ENCODE measurements at regions not wholly inside any gene's neighbourhood (a gene's known extent, or its start where the extent isn't known, plus 50 kb on each side); places are given as distances from the start of the nearest gene placed in this dataset.

DNA sequence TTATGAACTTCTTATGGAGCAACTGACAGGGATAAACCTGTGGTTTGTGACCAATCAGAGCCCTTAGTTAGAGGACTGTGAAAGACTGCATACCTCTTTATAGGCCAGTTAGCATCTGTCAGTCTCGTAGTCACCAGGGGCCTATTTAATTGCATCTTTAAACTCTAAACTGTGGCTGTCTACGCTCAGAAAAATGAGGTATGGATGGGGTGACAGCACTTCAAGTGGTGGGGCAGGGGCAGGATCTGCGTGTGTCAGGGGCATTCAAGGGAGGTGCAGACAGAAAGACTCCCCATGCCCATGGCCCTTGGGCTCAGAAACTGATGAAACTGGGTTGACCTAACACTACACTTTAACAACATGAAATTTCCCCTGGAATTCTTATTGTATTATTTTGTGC, 132.6 kb upstream of the TBCA start:
- FAIRE-seq (no peak), DNase-seq (ENCODE audit: low read depth, low spot score) (no peak)
- Histone ChIP-seq H3K4me2 (ENCODE audit: control insufficient read depth, extremely low read depth, insufficient read depth, low read depth, low read length) (no peak overlapping the region), H3K4me1 (ENCODE audit: control insufficient read depth, extremely low read depth, insufficient read depth, low read length) (no peaks in the 10 kb centered on the region), H3K4me3 (ENCODE audit: control insufficient read depth in 2 of 3, extremely low read depth in 1 of 3, insufficient read depth in 2 of 3, low read depth in 1 of 3, low read length in 3 of 3) (no peak overlapping the region), H3K9ac (ENCODE audit: control insufficient read depth, extremely low read depth, insufficient read depth, low read length) (no peak overlapping the region), H4K20me1 (ENCODE audit: control insufficient read depth, extremely low read depth, insufficient read depth, low read length) (no peaks in the 10 kb centered on the region), H3K9me1 (ENCODE audit: control insufficient read depth, extremely low read depth, insufficient read depth, low read length) (no peaks in the 10 kb centered on the region), H3K27ac (ENCODE audit: control insufficient read depth, insufficient read depth, low read length) (no peak overlapping the region), H2AFZ (ENCODE audit: control insufficient read depth, low read length) (no peak overlapping the region), H3K27me3 (ENCODE audit: control insufficient read depth, extremely low read depth, insufficient read depth, low read length) (peaks cover 16% of the 10 kb centered on the region), H3K9me3 (ENCODE audit: control insufficient read depth, low read depth, low read length) (no peaks in the 10 kb centered on the region), H3K79me2 (ENCODE audit: control insufficient read depth, insufficient read depth, low read length) (no peaks in the 10 kb centered on the region), H3K36me3 (ENCODE audit: control insufficient read depth in 2 of 2, extremely low read depth in 1 of 2, insufficient read depth in 2 of 2, low read length in 2 of 2) (no peaks in the 10 kb centered on the region)
- TF ChIP-seq, protein P1, sequence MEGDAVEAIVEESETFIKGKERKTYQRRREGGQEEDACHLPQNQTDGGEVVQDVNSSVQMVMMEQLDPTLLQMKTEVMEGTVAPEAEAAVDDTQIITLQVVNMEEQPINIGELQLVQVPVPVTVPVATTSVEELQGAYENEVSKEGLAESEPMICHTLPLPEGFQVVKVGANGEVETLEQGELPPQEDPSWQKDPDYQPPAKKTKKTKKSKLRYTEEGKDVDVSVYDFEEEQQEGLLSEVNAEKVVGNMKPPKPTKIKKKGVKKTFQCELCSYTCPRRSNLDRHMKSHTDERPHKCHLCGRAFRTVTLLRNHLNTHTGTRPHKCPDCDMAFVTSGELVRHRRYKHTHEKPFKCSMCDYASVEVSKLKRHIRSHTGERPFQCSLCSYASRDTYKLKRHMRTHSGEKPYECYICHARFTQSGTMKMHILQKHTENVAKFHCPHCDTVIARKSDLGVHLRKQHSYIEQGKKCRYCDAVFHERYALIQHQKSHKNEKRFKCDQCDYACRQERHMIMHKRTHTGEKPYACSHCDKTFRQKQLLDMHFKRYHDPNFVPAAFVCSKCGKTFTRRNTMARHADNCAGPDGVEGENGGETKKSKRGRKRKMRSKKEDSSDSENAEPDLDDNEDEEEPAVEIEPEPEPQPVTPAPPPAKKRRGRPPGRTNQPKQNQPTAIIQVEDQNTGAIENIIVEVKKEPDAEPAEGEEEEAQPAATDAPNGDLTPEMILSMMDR (optimal IDR thresholded peaks at IDR 0.05 in 1 of 3, IDR thresholded peaks at IDR 0.05 in 1 of 3, conservative IDR thresholded peaks at IDR 0.05 in 1 of 3; ENCODE audit: extremely low read depth in 1 of 3, insufficient read depth in 2 of 3, low read length in 3 of 3), result no peak
- TF ChIP-seq EZH2 (IDR thresholded peaks at IDR 0.05; ENCODE audit: low read length), result no peak
- dilution Hi-C loops (cut with MboI; ENCODE audit: extremely low pct_ligation_motif_present, low sequenced_read_pairs), result no loop called here

DNA sequence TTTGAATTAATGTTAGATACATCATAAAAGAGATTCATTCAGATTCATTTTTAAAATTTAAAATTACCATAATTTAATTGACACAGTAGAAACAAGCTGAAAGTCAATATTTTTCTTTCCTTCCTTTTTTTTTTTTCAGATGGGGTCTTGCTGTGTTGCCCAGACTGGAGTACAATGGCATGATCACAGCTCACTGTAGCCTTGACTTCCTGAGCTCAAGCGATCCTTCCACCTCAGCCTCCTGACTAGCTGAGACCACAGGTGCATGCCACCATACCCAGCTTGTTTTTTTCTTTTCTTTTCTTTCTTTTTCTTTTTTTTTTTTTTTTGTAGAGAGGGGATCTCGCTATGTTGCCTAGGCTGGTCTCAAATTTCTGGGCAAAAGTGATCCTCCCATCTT, 131.6 kb upstream of the TBCA start:
- no peak overlapping the region for H3K9ac ChIP-seq (ENCODE audit: control insufficient read depth, extremely low read depth, insufficient read depth, low read length)
- no peaks in the 10 kb centered on the region for H4K20me1 ChIP-seq (ENCODE audit: control insufficient read depth, extremely low read depth, insufficient read depth, low read length)
- H2AFZ ChIP-seq (ENCODE audit: control insufficient read depth, low read length), result no peak overlapping the region
- peaks cover 12% of the 10 kb centered on the region for H3K27me3 ChIP-seq (ENCODE audit: control insufficient read depth, extremely low read depth, insufficient read depth, low read length)
- H3K79me2 ChIP-seq (ENCODE audit: control insufficient read depth, insufficient read depth, low read length), result no peaks in the 10 kb centered on the region
- FAIRE-seq, result no peak
- no peak overlapping the region for H3K27ac ChIP-seq (ENCODE audit: control insufficient read depth, insufficient read depth, low read length)
- no peaks in the 10 kb centered on the region for H3K9me3 ChIP-seq (ENCODE audit: control insufficient read depth, low read depth, low read length)
- H3K4me2 ChIP-seq (ENCODE audit: control insufficient read depth, extremely low read depth, insufficient read depth, low read depth, low read length), result no peak overlapping the region
- TF ChIP-seq, protein P1 (optimal IDR thresholded peaks at IDR 0.05 in 1 of 3, IDR thresholded peaks at IDR 0.05 in 1 of 3, conservative IDR thresholded peaks at IDR 0.05 in 1 of 3; ENCODE audit: extremely low read depth in 1 of 3, insufficient read depth in 2 of 3, low read length in 3 of 3), result no peak
- TF ChIP-seq EZH2 (IDR thresholded peaks at IDR 0.05; ENCODE audit: low read length), result no peak
- H3K4me3 ChIP-seq (ENCODE audit: control insufficient read depth in 2 of 3, extremely low read depth in 1 of 3, insufficient read depth in 2 of 3, low read depth in 1 of 3, low read length in 3 of 3), result no peak overlapping the region
- no peak for DNase-seq (ENCODE audit: low read depth, low spot score)
- H3K9me1 ChIP-seq (ENCODE audit: control insufficient read depth, extremely low read depth, insufficient read depth, low read length), result no peaks in the 10 kb centered on the region
- dilution Hi-C loops (cut with MboI; ENCODE audit: extremely low pct_ligation_motif_present, low sequenced_read_pairs), result no loop called here
- H3K36me3 ChIP-seq (ENCODE audit: control insufficient read depth in 2 of 2, extremely low read depth in 1 of 2, insufficient read depth in 2 of 2, low read length in 2 of 2), result no peaks in the 10 kb centered on the region
- H3K4me1 ChIP-seq (ENCODE audit: control insufficient read depth, extremely low read depth, insufficient read depth, low read length), result no peaks in the 10 kb centered on the region

Data from keratinocyte (primary cell).